ENCODE measurements at regions not wholly inside any gene's neighbourhood (a gene's known extent, or its start where the extent isn't known, plus 50 kb on each side); places are given as distances from the start of the nearest gene placed in this dataset.

GRCh38 chr1:88421997-88422396 lies 262.1 kb upstream of the PKN2 start:
- Histone ChIP-seq H3K27ac (ENCODE audit: low read depth, low read length, poor library complexity, severe bottlenecking) (no peak overlapping the region), H3K4me1 (ENCODE audit: insufficient read depth, low read length, poor library complexity, severe bottlenecking) (no peaks in the 10 kb centered on the region), H3K27me3 (replicated peaks; ENCODE audit: insufficient read depth, low read depth, low read length, poor library complexity) (no peaks in the 10 kb centered on the region), H3K9me3 (ENCODE audit: low read depth, low read length, poor library complexity, severe bottlenecking) (peaks cover 14% of the 10 kb centered on the region), H3K4me3 (ENCODE audit: low read depth, low read length, poor library complexity, severe bottlenecking) (no peak overlapping the region), H3K36me3 (ENCODE audit: insufficient read depth, low read length, poor library complexity, severe bottlenecking) (no peaks in the 10 kb centered on the region)
- intact Hi-C loops (cut with micrococcal nuclease; ENCODE audit: unreplicated experiment), result no loop called here
- ChIA-PET CTCF (no interaction called here), POLR2A (ENCODE audit: low non-redundant PET) (no interaction called here)
- TF ChIP-seq CTCF (conservative IDR thresholded peaks at IDR 0.05; ENCODE audit: low read depth, low read length), result no peak
- TF ChIP-seq EZH2 (IDR thresholded peaks at IDR 0.05; ENCODE audit: borderline replicate concordance, low read depth, low read length, poor library complexity, severe bottlenecking), result no peak
- DNase-seq (ENCODE audit: low spot score), result no peak
- no TSS peak for BruUV-seq (replicated peaks)

GRCh38 chr1:88433556-88433955 lies 250.5 kb upstream of the PKN2 start:
- BruUV-seq (replicated peaks), result no TSS peak
- Histone ChIP-seq H3K4me3 (ENCODE audit: low read depth, low read length, poor library complexity, severe bottlenecking) (no peak overlapping the region), H3K27ac (ENCODE audit: low read depth, low read length, poor library complexity, severe bottlenecking) (no peak overlapping the region), H3K36me3 (ENCODE audit: insufficient read depth, low read length, poor library complexity, severe bottlenecking) (no peaks in the 10 kb centered on the region), H3K9me3 (ENCODE audit: low read depth, low read length, poor library complexity, severe bottlenecking) (peaks cover 5% of the 10 kb centered on the region), H3K4me1 (ENCODE audit: insufficient read depth, low read length, poor library complexity, severe bottlenecking) (no peaks in the 10 kb centered on the region), H3K27me3 (replicated peaks; ENCODE audit: insufficient read depth, low read depth, low read length, poor library complexity) (no peaks in the 10 kb centered on the region)
- TF ChIP-seq EZH2 (IDR thresholded peaks at IDR 0.05; ENCODE audit: borderline replicate concordance, low read depth, low read length, poor library complexity, severe bottlenecking) (no peak), CTCF (conservative IDR thresholded peaks at IDR 0.05; ENCODE audit: low read depth, low read length) (no peak)
- POLR2A ChIA-PET (ENCODE audit: low non-redundant PET), result no interaction called here
- intact Hi-C loops (cut with micrococcal nuclease; ENCODE audit: unreplicated experiment), result no loop called here
- DNase-seq (ENCODE audit: low spot score), result no peak
- CTCF ChIA-PET, result no interaction called here

GRCh38 chr1:88434836-88435235 lies 249.2 kb upstream of the PKN2 start:
- BruUV-seq (replicated peaks), result no TSS peak
- TF ChIP-seq EZH2 (IDR thresholded peaks at IDR 0.05; ENCODE audit: borderline replicate concordance, low read depth, low read length, poor library complexity, severe bottlenecking) (no peak), CTCF (conservative IDR thresholded peaks at IDR 0.05; ENCODE audit: low read depth, low read length) (no peak)
- CTCF ChIA-PET, result no interaction called here

More at GRCh38 chr1:88434836-88435235, 249.2 kb upstream of the PKN2 start:
- Histone ChIP-seq H3K36me3 (ENCODE audit: insufficient read depth, low read length, poor library complexity, severe bottlenecking) (no peaks in the 10 kb centered on the region), H3K27me3 (replicated peaks; ENCODE audit: insufficient read depth, low read depth, low read length, poor library complexity) (no peaks in the 10 kb centered on the region), H3K4me1 (ENCODE audit: insufficient read depth, low read length, poor library complexity, severe bottlenecking) (no peaks in the 10 kb centered on the region), H3K4me3 (ENCODE audit: low read depth, low read length, poor library complexity, severe bottlenecking) (no peak overlapping the region), H3K27ac (ENCODE audit: low read depth, low read length, poor library complexity, severe bottlenecking) (no peak overlapping the region), H3K9me3 (ENCODE audit: low read depth, low read length, poor library complexity, severe bottlenecking) (peaks cover 5% of the 10 kb centered on the region)
- intact Hi-C loops (cut with micrococcal nuclease; ENCODE audit: unreplicated experiment), result no loop called here
- POLR2A ChIA-PET (ENCODE audit: low non-redundant PET), result no interaction called here
- no peak for DNase-seq (ENCODE audit: low spot score)

Measured in A673 (cell line).